ENCODE measurements at regions not wholly inside any gene's neighbourhood (a gene's known extent, or its start where the extent isn't known, plus 50 kb on each side); places are given as distances from the start of the nearest gene placed in this dataset.

- no peaks in the 10 kb centered on the region for H3K9me1 ChIP-seq (ENCODE audit: insufficient read depth, low read length)
- H2AFZ ChIP-seq (replicated peaks; ENCODE audit: low read length, poor library complexity), result no peak overlapping the region
- H4K8ac ChIP-seq (ENCODE audit: low read depth in 2 of 2, low read length in 2 of 2), result no peak overlapping the region
- BruUV-seq (replicated peaks), result no TSS peak
- no peak overlapping the region for H3K56ac ChIP-seq (ENCODE audit: extremely low read depth, insufficient read depth, low read length)
- H2BK5ac ChIP-seq (ENCODE audit: low read depth, low read length, poor library complexity, severe bottlenecking), result no peak overlapping the region
- no peak overlapping the region for H2BK20ac ChIP-seq (ENCODE audit: low read depth, low read length)
- no peak overlapping the region for H2AK5ac ChIP-seq (ENCODE audit: low read depth, low read length)
- intact Hi-C loops (cut with micrococcal nuclease), result no loop called here
- H3K4me2 ChIP-seq (ENCODE audit: low read depth, low read length), result no peak overlapping the region
- ChIA-PET CTCF (no interaction called here), POLR2A (ENCODE audit: unreplicated experiment) (no interaction called here)
- H4K5ac ChIP-seq (ENCODE audit: low read depth, low read length), result no peak overlapping the region
- in situ Hi-C loops (cut with MboI; ENCODE audit: low sequenced_read_pairs), result no loop called here
- H3K23ac ChIP-seq (ENCODE audit: low read depth, low read length), result no peak overlapping the region
- H3K18ac ChIP-seq (ENCODE audit: low read depth, low read length), result no peak overlapping the region
- no peak overlapping the region for H3K14ac ChIP-seq (replicated peaks; ENCODE audit: low read depth, low read length)
- TF ChIP-seq CHD1 (IDR thresholded peaks at IDR 0.05; ENCODE audit: low read depth, low read length), result no peak
- TF ChIP-seq CTCF (conservative IDR thresholded peaks at IDR 0.05; ENCODE audit: low read depth, low read length), result no peak
- TF ChIP-seq USF2 (IDR thresholded peaks at IDR 0.05; ENCODE audit: low read depth, low read length), result no peak
- no peak for TF ChIP-seq NFE2L2 (IDR thresholded peaks at IDR 0.05; ENCODE audit: low read depth, low read length)
- no peak for TF ChIP-seq MAZ (IDR thresholded peaks at IDR 0.05; ENCODE audit: borderline replicate concordance, low read depth, low read length)
- no peak for TF ChIP-seq CEBPB (IDR thresholded peaks at IDR 0.05; ENCODE audit: low read depth, low read length)
- no peak for TF ChIP-seq RFX5 (IDR thresholded peaks at IDR 0.05; ENCODE audit: low read depth, low read length)
- TF ChIP-seq MXI1 (IDR thresholded peaks at IDR 0.05; ENCODE audit: borderline replicate concordance, low read depth, low read length), result no peak
- TF ChIP-seq FOS (IDR thresholded peaks at IDR 0.05; ENCODE audit: low read depth, low read length), result no peak
- no peak for ATAC-seq (ENCODE audit: low read depth)
- no peak overlapping the region for H3K4ac ChIP-seq (ENCODE audit: low read depth, low read length)
- no peaks in the 10 kb centered on the region for H3K27me3 ChIP-seq (ENCODE audit: control insufficient read depth, insufficient read depth, low read length)
- no peak overlapping the region for H3K27ac ChIP-seq (ENCODE audit: insufficient read depth, low read length)
- H2AK9ac ChIP-seq (replicated peaks; ENCODE audit: low read depth, low read length, poor library complexity), result no peak overlapping the region
- H3K4me1 ChIP-seq (ENCODE audit: control insufficient read depth, insufficient read depth, low read length), result no peaks in the 10 kb centered on the region
- dilution Hi-C loops (cut with HindIII; ENCODE audit: low sequenced_read_pairs, unreplicated experiment), result no loop called here
- no peak for DNase-seq
- H3K36me3 ChIP-seq (ENCODE audit: control insufficient read depth, insufficient read depth, low read length), result no peaks in the 10 kb centered on the region
- H3K9ac ChIP-seq (ENCODE audit: low read depth, low read length), result no peak overlapping the region
- H2BK120ac ChIP-seq (ENCODE audit: low read depth, low read length), result no peak overlapping the region
- no peaks in the 10 kb centered on the region for H4K20me1 ChIP-seq (ENCODE audit: insufficient read depth, low read length)
- no peak overlapping the region for H4K91ac ChIP-seq (ENCODE audit: insufficient read depth, low read depth, low read length)
- no peaks in the 10 kb centered on the region for H3K79me1 ChIP-seq (ENCODE audit: low read depth in 1 of 2, low read length in 2 of 2)
- H2BK15ac ChIP-seq (ENCODE audit: low read depth, low read length), result no peak overlapping the region
- no peaks in the 10 kb centered on the region for H3K9me3 ChIP-seq (ENCODE audit: control insufficient read depth, insufficient read depth, low read length)
- H3K4me3 ChIP-seq (ENCODE audit: insufficient read depth, low read depth, low read length), result no peak overlapping the region
Measured at GRCh38 chr12:13443498-13443897, 247.0 kb downstream of the EMP1 start.

Data from IMR-90 (cell line).